ENCODE measurements at regions not wholly inside any gene's neighbourhood (a gene's known extent, or its start where the extent isn't known, plus 50 kb on each side); places are given as distances from the start of the nearest gene placed in this dataset.

- no peaks in the 10 kb centered on the region for H3K4me1 ChIP-seq (ENCODE audit: insufficient read depth, low read length, poor library complexity, severe bottlenecking)
- POLR2A ChIA-PET, result no interaction called here
- H4K20me1 ChIP-seq (ENCODE audit: insufficient read depth, low read length), result no peaks in the 10 kb centered on the region
- TF ChIP-seq EZH2phosphoT487 (IDR thresholded peaks at IDR 0.05; ENCODE audit: borderline replicate concordance, low read depth, low read length), result no peak
- TF ChIP-seq CTCF (conservative IDR thresholded peaks at IDR 0.05; ENCODE audit: low read length), result no peak
- no peaks in the 10 kb centered on the region for H3K36me3 ChIP-seq (ENCODE audit: insufficient read depth, low read length)
- intact Hi-C loops (cut with micrococcal nuclease; ENCODE audit: unreplicated experiment), result no loop called here
- no TSS peak for BruUV-seq (replicated peaks)
- CTCF ChIA-PET (ENCODE audit: unreplicated experiment), result interaction anchor here (0.5 to 0.9 kb wide), 2 partner anchors 32 to 118 kb away, joined by 3 to 4 read pairs; no protein-coding TSS in a partner anchor
- DNase-seq (ENCODE audit: low spot score), result no peak
- no peak overlapping the region for H3K27ac ChIP-seq (ENCODE audit: low read depth, low read length, poor library complexity, severe bottlenecking)
- H3K9me2 ChIP-seq (ENCODE audit: insufficient read depth, low read length), result no peaks in the 10 kb centered on the region
- no peaks in the 10 kb centered on the region for H3K9me3 ChIP-seq (ENCODE audit: low read length)
- no peaks in the 10 kb centered on the region for H3K79me2 ChIP-seq (ENCODE audit: insufficient read depth, low read depth, low read length)
- no peak overlapping the region for H3K4me3 ChIP-seq (ENCODE audit: low read depth, low read length, poor library complexity, severe bottlenecking)
- H3K4me2 ChIP-seq (ENCODE audit: low read length), result no peak overlapping the region
- no peak overlapping the region for H2AFZ ChIP-seq (ENCODE audit: low read length)
These were observed 84.5 kb upstream of the PRNP start for GRCh38 chr20:4601630-4602296.

GRCh38 chr20:4600308-4601014, 85.8 kb upstream of the PRNP start:
- Histone ChIP-seq H3K4me2 (ENCODE audit: low read length) (no peak overlapping the region), H3K9me2 (ENCODE audit: insufficient read depth, low read length) (no peaks in the 10 kb centered on the region), H3K4me3 (ENCODE audit: low read depth, low read length, poor library complexity, severe bottlenecking) (no peak overlapping the region), H3K79me2 (ENCODE audit: insufficient read depth, low read depth, low read length) (no peaks in the 10 kb centered on the region), H3K27ac (ENCODE audit: low read depth, low read length, poor library complexity, severe bottlenecking) (no peak overlapping the region), H3K9me3 (ENCODE audit: low read length) (no peaks in the 10 kb centered on the region), H3K4me1 (ENCODE audit: insufficient read depth, low read length, poor library complexity, severe bottlenecking) (no peaks in the 10 kb centered on the region), H3K36me3 (ENCODE audit: insufficient read depth, low read length) (no peaks in the 10 kb centered on the region), H4K20me1 (ENCODE audit: insufficient read depth, low read length) (no peaks in the 10 kb centered on the region), H2AFZ (ENCODE audit: low read length) (no peak overlapping the region)
- no peak for DNase-seq (ENCODE audit: low spot score)
- intact Hi-C loops (cut with micrococcal nuclease; ENCODE audit: unreplicated experiment), result no loop called here
- POLR2A ChIA-PET, result no interaction called here
- no peak for TF ChIP-seq EZH2phosphoT487 (IDR thresholded peaks at IDR 0.05; ENCODE audit: borderline replicate concordance, low read depth, low read length)
- no peak for TF ChIP-seq CTCF (conservative IDR thresholded peaks at IDR 0.05; ENCODE audit: low read length)
- no TSS peak for BruUV-seq (replicated peaks)
- CTCF ChIA-PET (ENCODE audit: unreplicated experiment), result no interaction called here

- intact Hi-C loops (cut with micrococcal nuclease; ENCODE audit: unreplicated experiment), result no loop called here
- no TSS peak for BruUV-seq (replicated peaks)
- POLR2A ChIA-PET, result no interaction called here
These were observed 89.0 kb upstream of the PRNP start for GRCh38 chr20:4597215-4597614.

More at GRCh38 chr20:4597215-4597614, 89.0 kb upstream of the PRNP start:
- H3K27ac ChIP-seq (ENCODE audit: low read depth, low read length, poor library complexity, severe bottlenecking), result no peak overlapping the region
- no peak overlapping the region for H2AFZ ChIP-seq (ENCODE audit: low read length)
- no peaks in the 10 kb centered on the region for H3K79me2 ChIP-seq (ENCODE audit: insufficient read depth, low read depth, low read length)
- no peak overlapping the region for H3K4me3 ChIP-seq (ENCODE audit: low read depth, low read length, poor library complexity, severe bottlenecking)
- no peaks in the 10 kb centered on the region for H3K9me3 ChIP-seq (ENCODE audit: low read length)
- TF ChIP-seq CTCF (conservative IDR thresholded peaks at IDR 0.05; ENCODE audit: low read length), result no peak
- no peak for TF ChIP-seq EZH2phosphoT487 (IDR thresholded peaks at IDR 0.05; ENCODE audit: borderline replicate concordance, low read depth, low read length)
- no peaks in the 10 kb centered on the region for H4K20me1 ChIP-seq (ENCODE audit: insufficient read depth, low read length)
- no peak overlapping the region for H3K4me2 ChIP-seq (ENCODE audit: low read length)
- no peaks in the 10 kb centered on the region for H3K9me2 ChIP-seq (ENCODE audit: insufficient read depth, low read length)
- no peak for DNase-seq (ENCODE audit: low spot score)
- H3K4me1 ChIP-seq (ENCODE audit: insufficient read depth, low read length, poor library complexity, severe bottlenecking), result no peaks in the 10 kb centered on the region
- H3K36me3 ChIP-seq (ENCODE audit: insufficient read depth, low read length), result no peaks in the 10 kb centered on the region
- CTCF ChIA-PET (ENCODE audit: unreplicated experiment), result no interaction called here
